ENCODE measurements at regions not wholly inside any gene's neighbourhood (a gene's known extent, or its start where the extent isn't known, plus 50 kb on each side); places are given as distances from the start of the nearest gene placed in this dataset.

DNA sequence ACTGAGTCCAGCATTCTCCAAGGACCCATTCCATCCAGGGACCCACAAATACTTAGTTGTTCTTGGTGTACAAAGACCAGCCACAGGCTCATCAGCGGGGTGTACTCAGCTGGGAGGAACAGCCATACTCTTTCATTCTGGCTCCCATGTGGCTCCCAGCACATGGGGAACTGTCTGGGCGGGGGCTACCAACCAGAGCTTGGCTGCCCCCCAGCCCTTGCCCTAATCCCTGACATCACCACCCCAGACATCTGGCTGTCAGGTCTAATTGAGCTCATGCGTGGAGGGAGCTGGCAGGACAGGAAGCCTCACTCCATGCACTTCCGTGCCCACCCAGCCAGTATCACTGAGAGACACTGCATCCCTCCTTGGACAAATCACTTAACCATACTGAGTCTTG lies 283.6 kb downstream of the DYSF start:
- Histone ChIP-seq H2AFZ (ENCODE audit: low read length) (no peak overlapping the region), H3K4me3 (replicated peaks in 1 of 3; ENCODE audit: insufficient read depth in 1 of 3, low read depth in 2 of 3, low read length in 3 of 3) (no peak overlapping the region), H4K20me1 (ENCODE audit: insufficient read depth, low read length) (no peaks in the 10 kb centered on the region), H3K79me2 (ENCODE audit: insufficient read depth, low read length) (no peaks in the 10 kb centered on the region), H3K4me1 (ENCODE audit: insufficient read depth, low read length) (peaks cover 6% of the 10 kb centered on the region; the same call in 1 of the 2 replicates), H3K27ac (ENCODE audit: extremely low read length, insufficient read depth, low read length) (no peak overlapping the region), H3K27me3 (ENCODE audit: control insufficient read depth in 1 of 2, insufficient read depth in 2 of 2, low read length in 2 of 2) (0 out of 5 replicates have a peak, but pooled peaks cover 0 to 2% of the 10 kb centered on the region in 2 experiments), H3K9ac (ENCODE audit: insufficient read depth, low read depth, low read length) (no peak overlapping the region), H3K4me2 (ENCODE audit: low read depth, low read length) (no peak overlapping the region), H3K36me3 (replicated peaks in 1 of 2; ENCODE audit: control insufficient read depth in 1 of 2, insufficient read depth in 2 of 2, low read length in 2 of 2) (no peaks in the 10 kb centered on the region), H3K9me3 (ENCODE audit: low read length) (no peaks in the 10 kb centered on the region)
- DNase-seq (ENCODE audit: low spot score) (no peak), FAIRE-seq (no peak), ATAC-seq (no peak)
- no TSS peak for BruUV-seq (replicated peaks)
- in situ Hi-C loops (cut with HindIII; ENCODE audit: extremely low pct_ligation_motif_present, low pct_unique_long_range_greater_than_20kb) (no loop called here), intact Hi-C loops (cut with micrococcal nuclease; ENCODE audit: unreplicated experiment) (no loop called here)
- 62% methylated on average over 3 of the region's 4 CpGs for WGBS (ENCODE audit: low lambda C conversion rate)
- TF ChIP-seq POLR2AphosphoS5 (IDR thresholded peaks at IDR 0.05; ENCODE audit: low read depth, low read length) (no peak), SMARCE1 (IDR thresholded peaks at IDR 0.05; ENCODE audit: borderline replicate concordance) (no peak), MEIS1 (CRISPR knock-in tag; IDR thresholded peaks at IDR 0.05; ENCODE audit: borderline replicate concordance) (no peak)
- TF ChIP-seq, protein P1, sequence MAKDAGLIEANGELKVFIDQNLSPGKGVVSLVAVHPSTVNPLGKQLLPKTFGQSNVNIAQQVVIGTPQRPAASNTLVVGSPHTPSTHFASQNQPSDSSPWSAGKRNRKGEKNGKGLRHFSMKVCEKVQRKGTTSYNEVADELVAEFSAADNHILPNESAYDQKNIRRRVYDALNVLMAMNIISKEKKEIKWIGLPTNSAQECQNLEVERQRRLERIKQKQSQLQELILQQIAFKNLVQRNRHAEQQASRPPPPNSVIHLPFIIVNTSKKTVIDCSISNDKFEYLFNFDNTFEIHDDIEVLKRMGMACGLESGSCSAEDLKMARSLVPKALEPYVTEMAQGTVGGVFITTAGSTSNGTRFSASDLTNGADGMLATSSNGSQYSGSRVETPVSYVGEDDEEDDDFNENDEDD (CRISPR knock-in tag; IDR thresholded peaks at IDR 0.05; ENCODE audit: borderline replicate concordance), result no peak
- CTCF ChIA-PET (ENCODE audit: low intra/inter-chr PET ratio, low total read pairs), result no interaction called here
- POLR2A ChIA-PET, result no interaction called here

DNA sequence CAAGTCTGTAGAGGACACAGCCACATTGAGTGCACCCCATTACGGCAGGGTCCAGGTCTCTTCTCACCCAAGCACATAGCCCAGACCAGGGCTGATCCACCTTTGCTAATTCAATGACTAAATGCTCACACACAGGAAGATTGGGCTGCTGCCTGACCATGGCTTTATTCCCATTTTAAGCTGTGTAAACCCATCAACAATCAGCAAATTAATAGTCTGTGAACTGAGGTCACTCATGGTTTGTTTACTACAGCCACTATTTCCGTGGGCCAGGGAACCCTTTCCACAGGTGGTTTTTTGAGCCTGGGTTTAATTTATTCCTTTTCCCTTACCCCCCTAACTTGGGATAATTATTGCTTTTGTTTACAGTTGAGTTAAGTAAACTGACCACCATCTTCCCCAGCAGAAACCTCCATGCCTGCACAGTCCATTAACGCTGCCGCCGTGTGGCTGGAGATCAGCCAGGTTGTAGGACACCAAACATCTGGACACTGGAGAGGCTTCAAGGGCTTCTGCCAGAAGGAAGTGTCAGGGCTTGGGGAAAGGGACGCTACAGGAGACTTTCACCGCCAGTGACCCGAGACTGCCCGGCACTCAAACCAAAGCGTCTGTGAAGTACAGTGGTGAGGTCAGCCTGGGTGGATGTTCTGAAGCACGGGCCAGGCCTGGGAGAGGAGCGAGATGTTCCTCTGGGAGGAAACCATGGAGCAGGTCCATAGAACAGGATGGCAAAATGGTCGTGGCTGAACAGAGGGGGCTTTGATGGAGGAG lies 282.9 kb downstream of the DYSF start:
- in situ Hi-C loops (cut with HindIII; ENCODE audit: extremely low pct_ligation_motif_present, low pct_unique_long_range_greater_than_20kb), result no loop called here
- BruUV-seq (replicated peaks), result no TSS peak
- Histone ChIP-seq H4K20me1 (ENCODE audit: insufficient read depth, low read length) (no peaks in the 10 kb centered on the region), H3K27ac (ENCODE audit: extremely low read length, insufficient read depth, low read length) (no peak overlapping the region), H3K79me2 (ENCODE audit: insufficient read depth, low read length) (no peaks in the 10 kb centered on the region), H3K9me3 (ENCODE audit: low read length) (no peaks in the 10 kb centered on the region), H2AFZ (ENCODE audit: low read length) (no peak overlapping the region), H3K36me3 (replicated peaks in 1 of 2; ENCODE audit: control insufficient read depth in 1 of 2, insufficient read depth in 2 of 2, low read length in 2 of 2) (no peaks in the 10 kb centered on the region), H3K27me3 (ENCODE audit: control insufficient read depth in 1 of 2, insufficient read depth in 2 of 2, low read length in 2 of 2) (peaks cover 0 to 2% of the 10 kb centered on the region in 2 experiments; a peak in 1 of 5 replicates), H3K4me3 (replicated peaks in 1 of 3; ENCODE audit: insufficient read depth in 1 of 3, low read depth in 2 of 3, low read length in 3 of 3) (no peak overlapping the region), H3K9ac (ENCODE audit: insufficient read depth, low read depth, low read length) (no peak overlapping the region), H3K4me1 (ENCODE audit: insufficient read depth, low read length) (no peaks in the 10 kb centered on the region), H3K4me2 (ENCODE audit: low read depth, low read length) (no peak overlapping the region)
- no peak for ATAC-seq
- POLR2A ChIA-PET, result no interaction called here
- intact Hi-C loops (cut with micrococcal nuclease; ENCODE audit: unreplicated experiment), result no loop called here
- CTCF ChIA-PET (ENCODE audit: low intra/inter-chr PET ratio, low total read pairs), result no interaction called here
- DNase-seq (ENCODE audit: low spot score), result no peak
- FAIRE-seq, result no peak
- TF ChIP-seq BHLHE40 (IDR thresholded peaks at IDR 0.05; ENCODE audit: low read length), result no peak
- TF ChIP-seq, protein P2, sequence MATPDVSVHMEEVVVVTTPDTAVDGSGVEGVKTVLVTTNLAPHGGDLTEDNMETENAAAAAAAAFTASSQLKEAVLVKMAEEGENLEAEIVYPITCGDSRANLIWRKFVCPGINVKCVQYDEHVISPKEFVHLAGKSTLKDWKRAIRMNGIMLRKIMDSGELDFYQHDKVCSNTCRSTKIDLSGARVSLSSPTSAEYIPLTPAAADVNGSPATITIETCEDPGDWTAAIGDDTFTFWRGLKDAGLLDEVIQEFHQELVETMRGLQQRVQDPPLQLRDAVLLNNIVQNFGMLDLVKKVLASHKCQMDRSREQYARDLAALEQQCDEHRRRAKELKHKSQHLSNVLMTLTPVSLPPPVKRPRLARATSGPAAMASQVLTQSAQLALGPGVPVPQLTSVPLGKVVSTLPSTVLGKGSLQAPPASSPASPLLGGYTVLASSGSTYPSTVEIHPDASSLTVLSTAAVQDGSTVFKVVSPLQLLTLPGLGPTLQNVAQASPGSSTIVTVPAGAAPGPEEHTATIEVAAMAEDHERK (CRISPR knock-in tag; IDR thresholded peaks at IDR 0.05; ENCODE audit: low read depth), result no peak
- TF ChIP-seq, protein P3, sequence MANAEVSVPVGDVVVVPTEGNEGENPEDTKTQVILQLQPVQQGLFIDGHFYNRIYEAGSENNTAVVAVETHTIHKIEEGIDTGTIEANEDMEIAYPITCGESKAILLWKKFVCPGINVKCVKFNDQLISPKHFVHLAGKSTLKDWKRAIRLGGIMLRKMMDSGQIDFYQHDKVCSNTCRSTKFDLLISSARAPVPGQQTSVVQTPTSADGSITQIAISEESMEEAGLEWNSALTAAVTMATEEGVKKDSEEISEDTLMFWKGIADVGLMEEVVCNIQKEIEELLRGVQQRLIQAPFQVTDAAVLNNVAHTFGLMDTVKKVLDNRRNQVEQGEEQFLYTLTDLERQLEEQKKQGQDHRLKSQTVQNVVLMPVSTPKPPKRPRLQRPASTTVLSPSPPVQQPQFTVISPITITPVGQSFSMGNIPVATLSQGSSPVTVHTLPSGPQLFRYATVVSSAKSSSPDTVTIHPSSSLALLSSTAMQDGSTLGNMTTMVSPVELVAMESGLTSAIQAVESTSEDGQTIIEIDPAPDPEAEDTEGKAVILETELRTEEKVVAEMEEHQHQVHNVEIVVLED (CRISPR knock-in tag; IDR thresholded peaks at IDR 0.05; ENCODE audit: borderline replicate concordance), result no peak
- TF ChIP-seq GATA4 (IDR thresholded peaks at IDR 0.05; ENCODE audit: borderline replicate concordance, low read depth), result no peak
- WGBS (ENCODE audit: low lambda C conversion rate), result 14% methylated on average over 13 of the region's 13 CpGs

All from HepG2 (cell line).